GM19372 (cell line): ENCODE measurements at regions not wholly inside any gene's neighbourhood (a gene's known extent, or its start where the extent isn't known, plus 50 kb on each side); places are given as distances from the start of the nearest gene placed in this dataset.

Experiments
- ATAC-seq: cut with Tn5 transposase; IDR thresholded peaks from one replicate; pipeline ENCODE4 v1.9.1; 2021; ENCODE audit warnings: mild to moderate bottlenecking, low read depth, moderate library complexity; ENCODE audit not compliant: unreplicated experiment

DNA sequence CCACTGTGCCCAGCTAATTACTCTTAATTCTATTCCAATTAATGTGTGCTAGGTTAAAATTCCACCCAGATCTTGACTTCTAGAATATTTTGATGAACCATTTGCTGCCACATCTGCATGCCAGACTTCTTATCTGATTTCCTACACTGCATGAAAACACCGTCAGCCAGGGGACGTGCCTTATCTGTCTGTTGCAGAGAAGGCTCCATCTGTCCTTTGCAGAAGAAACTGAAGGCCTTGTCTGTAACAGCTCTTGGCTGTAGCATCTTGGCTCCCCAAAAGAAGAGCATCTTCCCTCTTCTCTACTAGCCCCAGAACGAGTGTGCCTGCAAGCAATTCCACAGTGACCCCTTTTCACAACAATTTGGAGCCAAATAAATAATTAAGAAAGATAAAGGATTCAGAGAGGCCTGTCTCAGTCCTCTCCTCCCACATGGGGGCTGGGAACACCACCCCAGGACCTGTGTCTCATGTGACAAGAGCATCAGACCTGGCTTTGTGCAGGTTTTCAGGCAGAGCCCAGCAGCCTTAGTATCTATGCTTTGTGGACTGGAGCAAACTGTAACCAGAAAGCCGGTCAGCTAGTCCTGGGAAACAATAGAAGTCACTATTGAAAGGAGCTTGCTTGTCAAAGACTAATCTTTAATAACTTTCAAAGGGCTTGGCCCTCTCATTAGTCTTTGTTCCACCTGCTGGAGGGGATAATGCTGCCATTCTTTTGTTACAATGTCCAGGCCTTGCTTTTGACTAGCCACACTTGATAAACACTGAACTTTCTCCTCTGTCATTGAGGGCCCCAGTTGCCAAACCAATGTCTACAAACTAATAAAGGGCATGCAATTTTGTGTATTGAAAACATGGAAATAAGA lies 84.0 kb upstream of the NEUROD1 start:
- no peak for ATAC-seq

GRCh38 chr2:181766129-181766528 lies 85.8 kb upstream of the NEUROD1 start:
- ATAC-seq: no peak

DNA sequence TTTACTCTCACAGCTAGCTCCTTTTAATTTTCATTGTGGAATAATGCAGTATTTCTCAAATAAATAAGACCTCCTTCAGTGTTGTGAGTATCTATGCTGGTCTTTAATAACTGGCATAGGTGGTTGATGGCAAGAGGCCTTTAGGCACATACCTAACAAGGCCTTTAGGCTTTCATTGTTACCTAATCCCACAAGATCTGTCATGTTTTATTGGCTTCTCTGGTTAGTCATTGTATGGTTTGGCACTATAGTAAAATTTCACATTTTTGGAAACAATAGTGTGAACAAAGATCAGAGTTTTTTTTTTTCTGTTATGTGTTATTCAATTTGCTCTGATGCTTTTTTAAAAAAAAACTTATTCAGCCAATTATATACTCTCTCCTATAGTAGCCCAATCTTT lies 89.8 kb upstream of the NEUROD1 start:
- ATAC-seq: no peak

GRCh38 chr2:181771356-181771755 lies 91.0 kb upstream of the NEUROD1 start:
- no peak for ATAC-seq

DNA sequence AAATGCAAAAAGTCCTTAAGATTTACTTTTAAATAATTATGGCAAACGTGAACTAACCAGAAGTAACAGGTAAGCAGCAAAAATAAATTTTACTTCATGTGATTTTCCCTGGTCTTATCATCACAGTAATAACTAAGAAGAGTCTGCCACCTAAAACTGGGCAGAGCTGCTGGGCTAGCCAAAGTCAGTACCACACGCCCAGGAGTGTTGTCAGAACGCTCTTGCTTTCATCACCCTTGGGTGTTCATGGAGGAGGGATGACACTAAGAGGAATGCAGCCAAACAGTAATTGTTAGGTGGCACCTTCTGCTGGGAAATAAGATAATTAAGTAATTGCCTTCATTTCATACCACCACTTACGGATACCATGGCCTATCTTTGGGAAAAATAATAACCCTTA lies 92.0 kb upstream of the NEUROD1 start:
- ATAC-seq: no peak

DNA sequence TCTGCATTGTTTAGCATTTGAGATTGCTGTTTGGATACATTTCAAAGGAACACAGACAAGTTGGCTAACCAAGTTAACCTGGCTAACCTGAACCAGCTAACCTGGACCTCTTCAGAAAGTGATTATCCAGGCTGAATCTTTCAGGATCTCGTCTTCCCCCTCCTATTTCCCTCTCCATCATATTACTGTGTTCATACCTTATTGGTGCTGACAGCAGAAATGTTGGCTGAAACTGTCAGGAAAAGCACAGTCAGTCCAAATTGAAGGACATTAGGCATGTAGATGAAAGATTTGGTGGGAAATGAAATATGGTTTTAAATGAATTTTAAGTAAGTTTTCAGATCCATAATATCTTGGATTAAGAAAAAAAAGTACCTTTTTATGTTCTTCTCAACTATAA lies 92.5 kb upstream of the NEUROD1 start:
- ATAC-seq: no peak

- ATAC-seq: peak; percentile 61
Observed at GRCh38 chr2:181774685-181775084, 94.4 kb upstream of the NEUROD1 start.

DNA sequence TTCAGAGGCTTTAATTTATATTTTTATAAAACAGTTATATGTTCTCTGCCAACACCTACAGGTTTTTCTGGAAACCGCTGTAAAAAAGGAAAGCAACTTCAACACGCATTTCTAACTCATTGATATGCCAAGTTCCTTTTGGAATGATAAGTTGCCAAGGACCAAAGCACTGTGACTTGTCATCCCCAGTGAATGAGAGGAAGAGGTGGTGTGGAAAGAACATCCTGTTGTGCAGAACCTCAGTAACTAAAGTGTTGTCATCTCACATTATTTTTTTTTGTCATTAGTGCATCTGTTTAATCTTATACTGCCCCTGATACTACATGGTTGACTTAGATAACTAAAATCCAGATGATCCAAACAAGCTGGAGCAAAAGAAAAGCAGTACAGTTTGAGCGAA lies 96.0 kb upstream of the NEUROD1 start:
- no peak for ATAC-seq

DNA sequence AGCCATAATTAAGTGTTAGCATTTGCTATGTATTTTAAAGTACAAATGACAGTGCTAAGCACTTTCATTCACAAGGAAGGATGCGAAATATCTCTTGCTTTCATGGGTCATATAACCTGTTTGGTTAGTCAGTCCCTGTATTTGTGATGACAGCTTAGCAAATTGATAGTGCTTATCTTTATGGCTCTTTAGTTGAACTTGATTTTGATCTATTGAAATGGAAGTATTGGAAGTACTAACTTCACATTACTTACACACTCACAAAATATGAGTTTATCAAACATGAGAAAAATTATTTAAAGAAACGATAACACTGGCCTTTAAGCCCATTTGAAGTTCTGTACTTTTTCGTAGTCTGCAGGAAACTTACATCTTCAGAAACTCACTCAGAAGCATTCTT lies 97.4 kb upstream of the NEUROD1 start:
- no peak for ATAC-seq

GRCh38 chr2:181778621-181779201 lies 98.4 kb upstream of the NEUROD1 start:
- no peak for ATAC-seq

DNA sequence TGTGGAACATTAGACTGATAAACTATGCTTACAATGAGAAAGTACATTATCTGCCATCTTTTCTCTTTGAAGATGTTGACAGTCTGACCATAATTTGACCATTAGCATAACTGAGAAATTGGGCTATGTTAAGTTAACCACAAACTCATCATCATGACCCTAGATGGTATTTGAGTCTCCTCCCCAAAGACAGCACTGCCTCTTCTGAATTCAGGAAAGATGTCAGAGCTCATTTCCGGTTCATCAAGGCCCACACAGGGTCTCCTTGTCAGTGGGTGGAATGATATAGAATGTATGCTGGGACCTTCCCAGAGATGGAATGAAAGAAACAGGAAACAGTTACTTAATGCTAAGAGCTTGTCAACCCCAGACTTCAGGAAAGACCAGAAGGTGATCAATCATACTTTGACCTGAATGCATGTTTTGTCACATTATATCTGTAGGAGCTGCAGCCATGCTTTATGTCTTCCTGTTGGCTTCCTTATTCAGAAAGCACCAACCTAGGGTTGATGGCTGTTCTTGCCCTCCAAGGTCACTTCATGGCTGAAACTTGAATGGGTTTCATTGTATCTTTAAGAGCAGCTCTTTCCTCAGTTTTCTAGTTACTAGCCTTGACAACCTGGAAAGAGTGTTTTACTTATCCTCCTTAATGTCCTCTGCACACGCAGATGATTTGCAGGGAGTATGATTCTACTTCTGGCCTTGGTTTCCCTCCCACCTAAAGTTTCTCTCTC lies 99.1 kb upstream of the NEUROD1 start:
- no peak for ATAC-seq

DNA sequence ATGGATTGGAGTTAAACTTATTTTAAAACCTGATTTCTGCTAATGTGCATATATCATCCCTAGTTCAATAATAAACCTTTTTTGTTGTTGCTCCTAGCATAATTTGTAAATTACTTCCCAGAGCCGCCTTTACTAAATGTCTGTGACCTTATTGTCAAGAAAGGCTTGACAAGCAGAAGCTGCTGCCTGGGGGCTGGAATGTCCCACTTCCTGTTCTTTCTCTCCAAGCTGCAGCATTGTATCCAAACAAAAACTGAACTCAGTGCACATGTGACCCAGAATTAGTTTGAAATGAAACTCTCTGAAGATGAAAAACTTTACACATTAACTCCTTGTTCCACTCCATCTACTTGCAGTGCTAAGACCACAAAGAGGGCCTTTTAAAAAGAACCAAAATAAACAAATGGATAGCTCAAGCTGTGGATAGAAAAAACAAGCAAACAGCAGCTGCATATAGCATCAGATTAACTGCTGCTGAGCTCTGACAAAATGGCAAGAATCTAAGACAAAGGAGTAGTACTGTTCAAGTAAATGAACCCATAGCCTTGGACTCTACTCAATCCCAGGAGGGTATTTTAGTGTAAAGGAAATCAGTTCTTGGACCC lies 99.8 kb upstream of the NEUROD1 start:
- peak; percentile 55 for ATAC-seq

DNA sequence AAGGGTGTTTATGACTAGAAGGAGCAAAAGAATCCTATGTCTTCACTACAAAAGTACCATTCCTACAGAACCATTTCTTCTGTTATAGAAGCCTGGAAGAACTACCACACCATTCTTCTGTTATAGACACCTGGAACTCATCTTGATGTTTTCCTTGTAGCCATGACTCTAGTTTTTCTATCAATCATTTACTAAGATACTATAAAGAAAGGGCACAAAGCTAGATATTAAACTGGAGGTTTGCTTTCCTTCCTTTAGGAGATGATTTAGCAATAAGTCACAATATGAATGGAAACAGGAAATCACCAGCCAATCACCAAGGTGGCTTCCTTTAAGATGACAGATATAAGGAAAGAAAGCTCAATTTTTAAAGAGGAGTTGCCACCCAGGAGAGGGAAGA lies 100.3 kb upstream of the NEUROD1 start:
- ATAC-seq: peak; percentile 26

DNA sequence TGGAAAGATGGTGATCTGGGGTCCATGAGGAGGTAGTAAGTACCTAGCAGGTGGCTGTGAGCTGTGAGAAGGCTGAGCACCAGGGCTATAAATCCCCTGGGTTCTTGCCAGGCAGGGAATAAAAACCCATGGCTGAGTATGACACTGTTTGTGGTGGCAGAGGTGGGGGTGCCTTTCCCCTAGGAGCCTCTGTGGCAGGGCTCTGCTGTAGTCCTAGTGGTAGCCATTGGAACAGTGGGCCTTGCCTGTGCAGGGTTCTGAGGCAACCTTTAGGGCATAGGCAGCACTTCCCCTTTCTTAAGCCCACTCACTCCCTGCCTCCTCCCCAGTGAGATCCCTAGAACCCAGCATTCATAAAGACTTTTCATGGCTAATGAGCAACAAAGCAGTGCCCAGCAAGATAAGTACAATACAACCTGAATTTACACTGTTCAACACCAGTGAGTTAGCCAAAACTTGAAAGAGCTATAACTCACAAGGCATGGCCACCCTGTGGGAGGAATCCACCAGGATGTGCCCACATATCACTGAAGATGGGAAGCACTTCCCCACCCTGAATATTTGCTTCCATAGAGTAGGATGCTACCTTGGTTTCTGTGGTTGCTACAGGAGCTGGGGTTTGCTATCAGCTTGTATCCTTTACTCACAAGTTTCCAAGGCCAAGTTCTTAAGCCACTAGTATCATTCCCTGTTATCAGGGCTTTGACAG lies 100.9 kb upstream of the NEUROD1 start:
- peak; percentile 42 for ATAC-seq

DNA sequence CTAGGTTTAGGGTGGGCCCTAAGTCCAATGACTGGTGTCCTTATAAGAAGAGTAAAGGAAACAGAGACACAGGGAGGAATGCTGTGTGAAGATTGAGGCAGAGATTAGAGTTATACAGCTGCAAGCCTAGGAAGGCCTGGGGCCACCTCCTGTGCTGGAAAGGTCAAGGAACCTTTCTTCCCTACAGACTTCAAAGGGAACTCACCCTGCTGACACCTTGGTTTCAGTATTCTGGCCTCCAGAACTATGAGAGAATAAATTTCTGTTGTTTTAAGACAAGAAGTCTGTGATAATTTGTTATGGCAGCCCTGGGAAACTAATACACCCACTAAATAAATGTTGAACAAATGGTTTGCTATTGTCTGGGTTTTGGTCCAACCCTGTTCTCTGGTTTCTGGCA lies 102.3 kb upstream of the NEUROD1 start:
- no peak for ATAC-seq

- ATAC-seq: no peak
Observed at GRCh38 chr2:181784556-181784955, 104.2 kb upstream of the NEUROD1 start.

- no peak for ATAC-seq
Observed at GRCh38 chr2:181785691-181786344, 105.5 kb upstream of the NEUROD1 start.

DNA sequence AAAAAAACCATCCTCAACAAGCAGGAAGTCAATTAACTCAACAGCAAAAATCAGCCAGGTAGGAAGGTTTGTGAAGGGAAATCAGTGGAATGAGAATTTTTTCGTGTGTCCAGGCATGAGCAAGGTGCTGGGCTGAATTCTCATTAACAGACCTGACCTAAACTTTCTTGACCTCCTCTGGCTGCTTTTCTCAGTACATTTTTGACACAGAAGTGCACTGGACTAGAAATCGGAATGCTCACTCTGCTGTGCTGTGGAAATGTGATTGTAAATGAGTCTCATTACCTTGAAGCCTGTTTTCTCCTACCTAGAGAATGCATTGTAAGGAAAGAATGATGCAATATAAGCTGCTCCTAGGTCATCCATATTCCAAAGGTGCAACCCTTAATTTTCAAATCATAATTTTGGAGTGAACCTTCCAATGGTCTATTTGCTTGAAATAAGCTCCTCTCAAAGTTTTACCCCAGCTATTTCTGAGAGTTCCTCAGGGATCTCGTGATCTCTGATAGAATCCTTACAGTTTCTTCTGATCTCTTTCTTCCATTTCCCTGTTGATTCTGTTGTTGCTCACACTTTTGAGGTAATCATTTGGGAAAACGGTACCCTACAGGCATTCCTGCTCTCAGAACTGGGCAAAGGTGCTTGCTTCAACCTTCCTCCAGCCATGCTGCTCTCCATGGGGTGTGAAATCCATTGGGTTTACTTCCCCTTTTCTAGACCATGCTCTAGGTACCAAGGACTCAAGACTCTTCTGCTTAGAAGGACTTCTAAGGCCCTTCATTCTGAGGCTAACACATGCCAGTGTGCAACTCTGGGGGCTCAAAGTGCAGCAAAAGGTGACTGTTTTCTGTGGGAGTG lies 104.9 kb upstream of the ITPRID2 start:
- no peak for ATAC-seq
